ENCODE measurements at regions not wholly inside any gene's neighbourhood (a gene's known extent, or its start where the extent isn't known, plus 50 kb on each side); places are given as distances from the start of the nearest gene placed in this dataset.
A peak's percentile ranks its signal among the peaks of the same experiment; 100 is the strongest.
"Not testable (repeated sequence)": the region's sequence is repeated elsewhere in the genome, so short reads cannot be mapped to it uniquely, and the experiment has no call there.

- DNase-seq (ENCODE audit: low spot score), result peak; percentile 56
- TF ChIP-seq, protein P1, sequence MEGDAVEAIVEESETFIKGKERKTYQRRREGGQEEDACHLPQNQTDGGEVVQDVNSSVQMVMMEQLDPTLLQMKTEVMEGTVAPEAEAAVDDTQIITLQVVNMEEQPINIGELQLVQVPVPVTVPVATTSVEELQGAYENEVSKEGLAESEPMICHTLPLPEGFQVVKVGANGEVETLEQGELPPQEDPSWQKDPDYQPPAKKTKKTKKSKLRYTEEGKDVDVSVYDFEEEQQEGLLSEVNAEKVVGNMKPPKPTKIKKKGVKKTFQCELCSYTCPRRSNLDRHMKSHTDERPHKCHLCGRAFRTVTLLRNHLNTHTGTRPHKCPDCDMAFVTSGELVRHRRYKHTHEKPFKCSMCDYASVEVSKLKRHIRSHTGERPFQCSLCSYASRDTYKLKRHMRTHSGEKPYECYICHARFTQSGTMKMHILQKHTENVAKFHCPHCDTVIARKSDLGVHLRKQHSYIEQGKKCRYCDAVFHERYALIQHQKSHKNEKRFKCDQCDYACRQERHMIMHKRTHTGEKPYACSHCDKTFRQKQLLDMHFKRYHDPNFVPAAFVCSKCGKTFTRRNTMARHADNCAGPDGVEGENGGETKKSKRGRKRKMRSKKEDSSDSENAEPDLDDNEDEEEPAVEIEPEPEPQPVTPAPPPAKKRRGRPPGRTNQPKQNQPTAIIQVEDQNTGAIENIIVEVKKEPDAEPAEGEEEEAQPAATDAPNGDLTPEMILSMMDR (IDR thresholded peaks at IDR 0.05; ENCODE audit: extremely low read depth, missing control alignments), result peak; percentile 36
These were observed 150.1 kb downstream of the OSTF1 start for GRCh38 chr9:75238311-75238976.

- DNase-seq (ENCODE audit: low spot score), result no peak
- TF ChIP-seq, protein P1 (IDR thresholded peaks at IDR 0.05; ENCODE audit: extremely low read depth, missing control alignments), result no peak
These were observed 150.9 kb downstream of the OSTF1 start for GRCh38 chr9:75239176-75239575.

- DNase-seq (ENCODE audit: low spot score), result no peak
These were observed 154.1 kb downstream of the OSTF1 start for GRCh38 chr9:75242426-75242825.

GRCh38 chr9:75246949-75247348, 158.6 kb downstream of the OSTF1 start:
- DNase-seq (ENCODE audit: low spot score), result no peak
- TF ChIP-seq, protein P1 (IDR thresholded peaks at IDR 0.05; ENCODE audit: extremely low read depth, missing control alignments), result no peak

More at GRCh38 chr9:75242426-75242825, 154.1 kb downstream of the OSTF1 start:
- TF ChIP-seq, protein P1 (IDR thresholded peaks at IDR 0.05; ENCODE audit: extremely low read depth, missing control alignments), result no peak

DNA sequence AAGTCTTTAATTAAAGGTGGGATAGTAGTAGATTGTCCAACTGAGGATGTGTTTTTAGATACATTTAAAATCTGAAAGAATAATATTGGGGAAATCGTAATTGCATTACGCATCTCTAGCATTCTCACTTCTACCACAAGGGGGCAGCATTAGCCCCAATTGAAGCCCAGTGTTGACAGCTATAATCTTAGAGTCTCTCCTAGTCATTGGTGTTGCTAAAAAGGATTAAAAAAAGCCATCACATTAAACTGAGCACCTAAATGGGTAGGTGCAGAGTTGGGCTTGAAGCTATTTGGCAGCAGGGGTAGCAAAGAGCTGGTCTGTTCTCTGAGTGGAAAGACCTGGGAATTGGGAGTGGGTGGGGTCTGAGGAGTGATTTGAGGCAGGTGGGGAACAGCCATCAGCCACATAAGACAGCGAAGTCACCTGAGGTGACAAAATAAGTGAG, 177.2 kb downstream of the OSTF1 start:
- DNase-seq (ENCODE audit: low spot score), result peak; percentile 44
- TF ChIP-seq, protein P1 (IDR thresholded peaks at IDR 0.05; ENCODE audit: extremely low read depth, missing control alignments), result peak; percentile 73

- DNase-seq (ENCODE audit: low spot score), result no peak
- TF ChIP-seq, protein P1 (IDR thresholded peaks at IDR 0.05; ENCODE audit: extremely low read depth, missing control alignments), result no peak
These were observed 180.9 kb downstream of the OSTF1 start for GRCh38 chr9:75269197-75269596.

DNA sequence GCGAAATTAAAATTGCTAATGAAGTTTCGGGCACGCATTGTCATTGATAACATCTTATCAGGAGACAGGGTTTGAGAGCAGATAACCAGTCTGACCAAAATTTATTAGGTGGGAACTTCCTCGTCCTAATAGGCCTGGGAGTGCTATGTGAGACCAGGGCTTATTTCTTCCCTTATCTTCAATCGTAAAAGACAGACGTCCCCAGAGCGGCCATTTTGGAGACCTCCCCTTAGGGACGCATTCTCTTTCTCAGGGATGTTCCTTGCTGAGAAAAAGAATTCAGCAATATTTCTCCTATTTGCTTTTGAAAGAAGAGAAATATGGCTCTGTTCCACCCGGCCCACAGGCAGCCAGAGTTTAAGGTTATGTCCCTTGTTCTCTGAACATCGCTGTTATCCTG, 184.7 kb downstream of the OSTF1 start:
- DNase-seq (ENCODE audit: low spot score), result not testable (repeated sequence)

DNA sequence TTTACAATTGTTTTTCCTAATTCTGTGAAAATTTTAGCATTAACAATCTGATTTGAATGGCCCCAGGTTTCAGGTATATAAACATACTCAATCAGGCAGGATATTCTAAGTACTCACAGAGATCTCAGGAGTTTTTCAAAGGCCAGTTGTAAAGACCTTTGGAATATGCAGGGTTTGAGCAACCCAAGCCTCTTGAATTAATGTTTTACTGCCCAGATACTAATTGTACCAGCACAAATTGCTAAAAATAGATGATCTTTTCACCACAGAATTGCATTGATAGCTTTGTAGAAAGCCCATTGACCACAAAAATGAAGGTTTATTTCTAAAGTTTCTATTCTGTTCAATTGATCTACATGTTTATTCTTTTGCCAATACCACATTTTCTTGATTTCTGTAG, 186.5 kb downstream of the OSTF1 start:
- no peak for DNase-seq (ENCODE audit: low spot score)
- TF ChIP-seq, protein P1 (IDR thresholded peaks at IDR 0.05; ENCODE audit: extremely low read depth, missing control alignments), result no peak

All from GM20000 (cell line).